Kidney epithelial cell (primary cell): ENCODE measurements at regions not wholly inside any gene's neighbourhood (a gene's known extent, or its start where the extent isn't known, plus 50 kb on each side); places are given as distances from the start of the nearest gene placed in this dataset.

Experiments
- DNase-seq: peaks from one replicate; pipeline ENCODE4 v3.0.0-alpha.2; 2010; ENCODE audit warnings: low read depth
- H3K27me3 ChIP-seq: 2 replicates; pipeline ENCODE4 v1.6.0; 2011; ENCODE audit warnings: low read length; ENCODE audit not compliant: control insufficient read depth, insufficient read depth
- H3K36me3 ChIP-seq: 2 replicates; pipeline ENCODE4 v1.5.1; 2011; ENCODE audit warnings: low read length; ENCODE audit not compliant: control insufficient read depth, insufficient read depth
- H3K4me3 ChIP-seq: 2 replicates; pipeline ENCODE4 v1.5.1; 2011; ENCODE audit warnings: low read depth, mild to moderate bottlenecking, control low read depth, low read length
- CTCF ChIP-seq: IDR thresholded peaks from 2 replicates; pipeline ENCODE4 v1.5.1; 2011; ENCODE audit warnings: mild to moderate bottlenecking, moderate library complexity, low read length, control low read depth, inconsistent platforms; ENCODE audit not compliant: insufficient read depth, poor library complexity, severe bottlenecking

GRCh38 chr15:97729270-97729669, 231.2 kb upstream of the ARRDC4 start:
- no peaks in the 10 kb centered on the region for H3K27me3 ChIP-seq
- DNase-seq, result no peak
- no peak overlapping the region for H3K4me3 ChIP-seq
- H3K36me3 ChIP-seq, result no peaks in the 10 kb centered on the region
- TF ChIP-seq CTCF, result no peak

DNA sequence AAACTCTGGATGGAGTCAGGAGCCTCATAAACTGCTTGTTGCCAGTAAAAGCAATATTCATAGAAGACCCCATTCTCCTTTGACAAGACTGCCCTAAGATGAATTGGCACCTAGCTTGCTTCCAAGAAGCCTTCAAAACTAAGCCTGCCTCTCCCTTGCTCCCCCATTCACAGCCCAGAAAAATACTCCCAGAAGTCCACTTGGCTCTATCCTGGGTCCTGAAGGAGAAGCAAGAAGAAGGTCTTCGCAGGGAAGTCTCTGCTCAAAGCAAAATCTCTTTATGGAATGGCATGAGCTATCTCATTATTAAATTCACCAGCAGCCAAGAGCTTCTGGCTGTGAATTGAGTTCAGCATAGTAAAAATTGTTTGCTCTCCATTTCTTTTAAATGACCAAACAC, 230.2 kb upstream of the ARRDC4 start:
- no peak for DNase-seq
- no peak for TF ChIP-seq CTCF
- Histone ChIP-seq H3K4me3 (no peak overlapping the region), H3K27me3 (no peaks in the 10 kb centered on the region), H3K36me3 (no peaks in the 10 kb centered on the region)

DNA sequence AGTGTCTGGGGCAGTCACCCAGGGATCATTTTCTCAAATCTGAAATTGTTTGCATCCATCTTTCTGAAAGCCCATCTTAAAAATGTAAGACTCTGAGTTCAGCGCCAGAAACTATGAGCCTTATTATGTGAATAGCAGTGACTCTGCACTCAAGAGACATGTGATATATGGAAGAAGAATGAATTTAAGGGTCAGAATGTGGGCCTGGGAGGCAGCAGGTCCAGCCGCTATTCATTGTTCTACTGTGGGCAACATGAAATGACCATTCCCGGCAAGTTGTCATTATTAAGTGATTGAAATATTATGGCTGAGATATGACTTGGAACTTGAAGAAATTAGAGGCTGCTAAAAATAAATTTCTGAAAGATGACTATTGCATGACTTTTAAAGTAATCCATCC, 228.6 kb upstream of the ARRDC4 start:
- Histone ChIP-seq H3K27me3 (no peaks in the 10 kb centered on the region), H3K36me3 (no peaks in the 10 kb centered on the region), H3K4me3 (no peak overlapping the region)
- no peak for TF ChIP-seq CTCF
- DNase-seq, result no peak

- no peak for TF ChIP-seq CTCF
- Histone ChIP-seq H3K36me3 (no peaks in the 10 kb centered on the region), H3K4me3 (no peak overlapping the region), H3K27me3 (no peaks in the 10 kb centered on the region)
- DNase-seq, result no peak
Observed at GRCh38 chr15:97733373-97733772, 227.1 kb upstream of the ARRDC4 start.

DNA sequence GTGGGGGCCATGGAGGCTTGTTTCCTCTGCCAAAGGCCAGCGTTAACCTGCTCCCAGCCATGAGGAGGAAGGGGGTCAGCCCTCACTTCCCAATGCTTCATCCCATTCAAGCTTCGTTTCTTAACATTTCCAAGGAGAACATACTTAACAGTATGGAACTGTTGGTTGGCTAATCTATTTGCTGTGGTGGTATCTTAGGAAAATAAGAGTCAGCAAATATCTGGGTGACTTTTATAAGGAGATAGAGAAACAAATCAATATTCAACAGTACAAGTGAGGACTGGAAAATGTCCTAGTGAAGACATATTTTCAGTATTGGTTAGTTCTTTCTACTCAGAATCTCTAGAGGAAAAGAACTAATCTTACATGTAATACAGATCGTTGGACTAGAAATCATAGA, 223.8 kb upstream of the ARRDC4 start:
- no peak for DNase-seq
- no peaks in the 10 kb centered on the region for H3K27me3 ChIP-seq
- no peak overlapping the region for H3K4me3 ChIP-seq
- no peaks in the 10 kb centered on the region for H3K36me3 ChIP-seq
- no peak for TF ChIP-seq CTCF

GRCh38 chr15:97745481-97746071, 214.9 kb upstream of the ARRDC4 start:
- H3K36me3 ChIP-seq, result no peaks in the 10 kb centered on the region
- peak; percentile 40 for TF ChIP-seq CTCF
- DNase-seq, result no peak
- H3K4me3 ChIP-seq, result no peak overlapping the region
- H3K27me3 ChIP-seq, result no peaks in the 10 kb centered on the region
